Astrocyte (in vitro differentiated cells and primary cell): ENCODE measurements at regions not wholly inside any gene's neighbourhood (a gene's known extent, or its start where the extent isn't known, plus 50 kb on each side); places are given as distances from the start of the nearest gene placed in this dataset.

Experiments
- DNase-seq: peaks from one replicate; pipeline ENCODE4 v3.0.0-alpha.2; 2010; ENCODE audit warnings: low read depth
- FAIRE-seq: peaks from 2 replicates; lab custom pipeline; 2011; peaks lifted over from hg19 to GRCh38; lab: Jason Lieb, UNC
- H2AFZ ChIP-seq: 2 replicates; pipeline ENCODE4 v1.6.0; 2012; ENCODE audit warnings: low read depth, low read length, inconsistent platforms
- H3K27ac ChIP-seq: 2 replicates; pipeline ENCODE4 v1.5.1; 2011; ENCODE audit warnings: low read depth, low read length, inconsistent platforms
- H3K27me3 ChIP-seq: 2 replicates; pipeline ENCODE4 v1.6.0; 2011; ENCODE audit warnings: low read length, inconsistent platforms; ENCODE audit not compliant: insufficient read depth
- H3K36me3 ChIP-seq: 2 replicates; pipeline ENCODE4 v1.5.1; 2011; ENCODE audit warnings: low read length, inconsistent platforms; ENCODE audit not compliant: insufficient read depth
- H3K4me1 ChIP-seq: 2 replicates; pipeline ENCODE4 v1.5.1; 2011; ENCODE audit warnings: low read length, inconsistent platforms; ENCODE audit not compliant: insufficient read depth
- H3K4me2 ChIP-seq: 2 replicates; pipeline ENCODE4 v1.6.0; 2012; ENCODE audit warnings: low read length, inconsistent platforms
- H3K4me3 ChIP-seq: 2 replicates; pipeline ENCODE4 v1.5.1; 2011; ENCODE audit warnings: low read depth, mild to moderate bottlenecking, low read length, inconsistent platforms; ENCODE audit not compliant: insufficient read depth
- H3K79me2 ChIP-seq: 2 replicates; pipeline ENCODE4 v1.6.0; 2012; ENCODE audit warnings: mild to moderate bottlenecking, low read length, inconsistent platforms; ENCODE audit not compliant: insufficient read depth
- H3K9ac ChIP-seq: 2 replicates; pipeline ENCODE4 v1.6.0; 2012; ENCODE audit warnings: mild to moderate bottlenecking, low read length, inconsistent platforms
- H3K9me3 ChIP-seq: 2 replicates; pipeline ENCODE4 v1.5.1; 2012; ENCODE audit warnings: low read depth, mild to moderate bottlenecking, low read length, inconsistent platforms; ENCODE audit not compliant: insufficient read depth
- H4K20me1 ChIP-seq: 2 replicates; pipeline ENCODE4 v1.6.0; 2012; ENCODE audit warnings: low read length, inconsistent platforms; ENCODE audit not compliant: insufficient read depth
- H3K27ac Mint-ChIP-seq: one replicate; pipeline ENCODE4 v1.8.0; 2021; ENCODE audit warnings: mild to moderate bottlenecking, mixed read lengths; ENCODE audit not compliant: unreplicated experiment
- H3K27me3 Mint-ChIP-seq: one replicate; pipeline ENCODE4 v1.8.0; 2021; ENCODE audit warnings: low read depth, mixed read lengths; ENCODE audit not compliant: unreplicated experiment
- H3K36me3 Mint-ChIP-seq: one replicate; pipeline ENCODE4 v1.8.0; 2021; ENCODE audit warnings: low read depth, mixed read lengths; ENCODE audit not compliant: unreplicated experiment
- H3K4me1 Mint-ChIP-seq: one replicate; pipeline ENCODE4 v1.8.0; 2021; ENCODE audit warnings: low read depth, mixed read lengths; ENCODE audit not compliant: unreplicated experiment
- H3K4me3 Mint-ChIP-seq: one replicate; pipeline ENCODE4 v1.8.0; 2021; ENCODE audit warnings: mild to moderate bottlenecking, moderate library complexity, mixed read lengths; ENCODE audit not compliant: unreplicated experiment
- H3K9me3 Mint-ChIP-seq: one replicate; pipeline ENCODE4 v1.8.0; 2021; ENCODE audit warnings: mild to moderate bottlenecking, mixed read lengths; ENCODE audit not compliant: unreplicated experiment
- CTCF ChIP-seq: IDR thresholded peaks from 2 replicates; pipeline ENCODE4 v1.5.1; 2011; ENCODE audit warnings: low read depth, mild to moderate bottlenecking, inconsistent platforms, low read length, moderate library complexity; ENCODE audit not compliant: insufficient read depth
- EZH2 ChIP-seq: IDR thresholded peaks from 2 replicates; pipeline ENCODE4 v1.6.1; 2012; ENCODE audit warnings: mild to moderate bottlenecking, low read length, inconsistent platforms; ENCODE audit not compliant: insufficient read depth

DNA sequence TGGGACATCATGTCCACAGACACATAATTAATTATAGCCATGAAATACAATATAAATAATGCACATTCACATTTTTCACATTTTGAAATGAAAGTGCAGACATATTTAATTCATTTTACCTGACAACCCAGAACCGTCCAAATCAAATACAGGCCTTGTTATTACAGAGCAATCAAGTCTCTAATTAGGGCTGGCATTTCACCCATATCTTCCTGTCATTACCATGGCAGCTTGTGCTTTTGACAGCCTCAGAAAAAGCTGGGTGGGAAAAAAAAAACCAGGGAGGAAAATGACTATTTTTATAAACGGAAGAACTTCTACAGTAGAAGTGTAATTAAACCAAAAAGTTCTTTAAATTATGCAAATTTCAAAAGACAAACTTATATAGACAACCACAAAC, 436.4 kb downstream of the FBXO15 start:
- no peaks in the 10 kb centered on the region for H3K27me3 ChIP-seq

DNA sequence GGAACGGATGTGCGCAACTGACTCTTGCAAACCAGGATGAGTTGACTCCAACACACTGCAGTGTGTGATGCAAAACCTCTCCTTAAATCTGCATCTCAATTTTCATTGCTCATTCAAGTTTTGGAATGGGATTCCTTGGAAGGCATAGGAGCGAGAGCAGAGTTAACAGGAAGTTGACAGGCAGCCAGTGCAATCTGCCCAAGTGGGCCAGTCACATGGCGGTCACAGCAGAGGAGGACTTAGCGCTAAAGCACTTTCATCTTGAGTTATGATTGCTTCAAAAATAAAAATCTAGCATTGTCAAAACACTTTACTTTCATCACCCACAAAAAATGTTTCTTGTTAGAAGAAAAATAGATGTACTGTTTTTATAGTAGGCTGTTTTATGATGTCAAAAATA, 439.0 kb downstream of the FBXO15 start:
- no peak overlapping the region for H3K4me3 Mint-ChIP-seq
- Histone ChIP-seq H3K4me1 (no peaks in the 10 kb centered on the region), H3K27me3 (no peaks in the 10 kb centered on the region), H3K27ac (no peak overlapping the region), H3K4me3 (no peak overlapping the region), H3K9me3 (no peaks in the 10 kb centered on the region), H3K4me2 (no peak overlapping the region), H2AFZ (no peak overlapping the region), H3K79me2 (no peaks in the 10 kb centered on the region), H3K36me3 (no peaks in the 10 kb centered on the region), H3K9ac (no peak overlapping the region), H4K20me1 (no peaks in the 10 kb centered on the region)
- H3K27ac Mint-ChIP-seq: no peak overlapping the region
- TF ChIP-seq CTCF: no peak
- no peak for TF ChIP-seq EZH2
- H3K36me3 Mint-ChIP-seq: no peaks in the 10 kb centered on the region
- no peaks in the 10 kb centered on the region for H3K4me1 Mint-ChIP-seq
- no peak for DNase-seq
- no peak for FAIRE-seq
- peaks cover 14% of the 10 kb centered on the region for H3K9me3 Mint-ChIP-seq
- H3K27me3 Mint-ChIP-seq: no peaks in the 10 kb centered on the region

More for the DNA sequence above, 436.4 kb downstream of the FBXO15 start:
- H2AFZ ChIP-seq: no peak overlapping the region
- no peak overlapping the region for H3K4me3 ChIP-seq
- no peak overlapping the region for H3K4me2 ChIP-seq
- no peaks in the 10 kb centered on the region for H3K36me3 Mint-ChIP-seq
- H3K9ac ChIP-seq: no peak overlapping the region
- H3K4me1 Mint-ChIP-seq: no peaks in the 10 kb centered on the region
- H3K36me3 ChIP-seq: no peaks in the 10 kb centered on the region
- TF ChIP-seq CTCF: no peak
- TF ChIP-seq EZH2: no peak
- no peaks in the 10 kb centered on the region for H3K79me2 ChIP-seq
- no peaks in the 10 kb centered on the region for H3K4me1 ChIP-seq
- no peak overlapping the region for H3K27ac Mint-ChIP-seq
- H3K9me3 ChIP-seq: peaks cover 2% of the 10 kb centered on the region
- FAIRE-seq: no peak
- H4K20me1 ChIP-seq: no peaks in the 10 kb centered on the region
- peaks cover 14% of the 10 kb centered on the region for H3K9me3 Mint-ChIP-seq
- H3K4me3 Mint-ChIP-seq: no peak overlapping the region
- H3K27ac ChIP-seq: no peak overlapping the region
- no peaks in the 10 kb centered on the region for H3K27me3 Mint-ChIP-seq
- DNase-seq: no peak

GRCh38 chr18:73707035-73707434, 440.6 kb downstream of the FBXO15 start:
- no peak overlapping the region for H3K4me3 Mint-ChIP-seq
- no peak overlapping the region for H3K27ac Mint-ChIP-seq
- no peaks in the 10 kb centered on the region for H4K20me1 ChIP-seq
- TF ChIP-seq EZH2: no peak
- TF ChIP-seq CTCF: no peak
- no peaks in the 10 kb centered on the region for H3K9me3 ChIP-seq
- peaks cover 2% of the 10 kb centered on the region for H3K27me3 Mint-ChIP-seq
- no peaks in the 10 kb centered on the region for H3K4me1 Mint-ChIP-seq
- no peak for FAIRE-seq
- H3K36me3 ChIP-seq: no peaks in the 10 kb centered on the region
- no peaks in the 10 kb centered on the region for H3K4me1 ChIP-seq
- H3K9me3 Mint-ChIP-seq: peaks cover 14% of the 10 kb centered on the region
- H3K4me2 ChIP-seq: no peak overlapping the region
- no peak overlapping the region for H3K9ac ChIP-seq
- no peak overlapping the region for H3K4me3 ChIP-seq
- no peaks in the 10 kb centered on the region for H3K79me2 ChIP-seq
- no peaks in the 10 kb centered on the region for H3K36me3 Mint-ChIP-seq
- H2AFZ ChIP-seq: no peak overlapping the region
- H3K27ac ChIP-seq: no peak overlapping the region
- H3K27me3 ChIP-seq: no peaks in the 10 kb centered on the region
- DNase-seq: peak; percentile 40
